Astrocyte of the cerebellum (primary cell): ENCODE measurements at regions not wholly inside any gene's neighbourhood (a gene's known extent, or its start where the extent isn't known, plus 50 kb on each side); places are given as distances from the start of the nearest gene placed in this dataset.

Experiments used
- DNase-seq: peaks from one replicate; pipeline ENCODE4 v3.0.0-alpha.2; 2011; ENCODE audit warnings: low read depth
- H3K4me3 ChIP-seq: 2 replicates; pipeline ENCODE4 v1.5.1; 2011; ENCODE audit warnings: mild to moderate bottlenecking, low read depth, low read length, moderate library complexity
- in situ Hi-C: cut with HindIII; loops from 2 replicates; pipeline ENCODE4 v1.10.0; 2017; ENCODE audit warnings: low sequenced_read_pairs
- TF ChIP-seq, protein P1 (sequence below): IDR thresholded peaks from 2 replicates; pipeline ENCODE4 v1.5.1; 2012; ENCODE audit warnings: low read length, low read depth, moderate library complexity, mild to moderate bottlenecking; ENCODE audit errors: missing control alignments

DNA sequence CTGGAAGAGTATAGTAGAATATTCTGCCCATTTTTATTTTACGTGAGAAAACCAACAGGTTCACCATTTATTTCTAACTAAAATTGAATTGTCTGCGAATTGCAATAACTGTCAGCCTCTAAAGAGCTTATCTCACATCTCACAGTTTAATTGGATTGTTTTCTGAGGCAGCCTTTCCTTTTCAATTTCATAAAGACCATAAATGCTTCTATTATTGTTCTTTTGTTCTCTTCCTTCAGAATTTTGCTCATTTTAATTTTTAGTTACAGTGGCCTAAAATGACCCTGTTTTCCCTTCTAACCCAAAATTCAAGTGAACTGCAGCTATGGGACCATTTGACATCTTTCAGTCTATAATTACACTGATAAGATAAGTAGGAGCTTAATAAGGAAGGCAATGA, 147.6 kb downstream of the KLHL28 start:
- no peak overlapping the region for H3K4me3 ChIP-seq
- in situ Hi-C loops, result no loop called here
- DNase-seq, result no peak
- TF ChIP-seq, protein P1, sequence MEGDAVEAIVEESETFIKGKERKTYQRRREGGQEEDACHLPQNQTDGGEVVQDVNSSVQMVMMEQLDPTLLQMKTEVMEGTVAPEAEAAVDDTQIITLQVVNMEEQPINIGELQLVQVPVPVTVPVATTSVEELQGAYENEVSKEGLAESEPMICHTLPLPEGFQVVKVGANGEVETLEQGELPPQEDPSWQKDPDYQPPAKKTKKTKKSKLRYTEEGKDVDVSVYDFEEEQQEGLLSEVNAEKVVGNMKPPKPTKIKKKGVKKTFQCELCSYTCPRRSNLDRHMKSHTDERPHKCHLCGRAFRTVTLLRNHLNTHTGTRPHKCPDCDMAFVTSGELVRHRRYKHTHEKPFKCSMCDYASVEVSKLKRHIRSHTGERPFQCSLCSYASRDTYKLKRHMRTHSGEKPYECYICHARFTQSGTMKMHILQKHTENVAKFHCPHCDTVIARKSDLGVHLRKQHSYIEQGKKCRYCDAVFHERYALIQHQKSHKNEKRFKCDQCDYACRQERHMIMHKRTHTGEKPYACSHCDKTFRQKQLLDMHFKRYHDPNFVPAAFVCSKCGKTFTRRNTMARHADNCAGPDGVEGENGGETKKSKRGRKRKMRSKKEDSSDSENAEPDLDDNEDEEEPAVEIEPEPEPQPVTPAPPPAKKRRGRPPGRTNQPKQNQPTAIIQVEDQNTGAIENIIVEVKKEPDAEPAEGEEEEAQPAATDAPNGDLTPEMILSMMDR, result no peak

DNA sequence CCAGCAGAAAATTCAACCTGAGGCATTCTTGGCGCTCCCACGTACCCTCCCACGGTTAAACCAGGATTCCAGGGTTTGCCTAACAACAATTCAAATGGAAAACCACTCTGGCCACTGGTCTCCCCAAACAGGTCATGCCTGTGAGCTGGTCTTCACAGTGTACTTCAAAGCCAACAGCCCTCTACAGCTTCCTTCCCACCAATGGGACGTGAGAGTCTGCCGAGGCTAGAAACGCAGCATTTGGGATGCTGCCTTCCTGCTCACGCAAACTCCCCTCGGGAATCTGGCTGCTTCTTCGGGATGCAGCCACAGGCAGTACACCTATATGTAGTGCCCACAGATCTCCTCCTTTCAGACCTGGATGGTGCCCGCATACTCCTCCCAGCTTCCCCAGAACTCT, 149.1 kb downstream of the KLHL28 start:
- no peak for DNase-seq
- TF ChIP-seq, protein P1, result no peak
- H3K4me3 ChIP-seq, result no peak overlapping the region
- in situ Hi-C loops, result no loop called here

DNA sequence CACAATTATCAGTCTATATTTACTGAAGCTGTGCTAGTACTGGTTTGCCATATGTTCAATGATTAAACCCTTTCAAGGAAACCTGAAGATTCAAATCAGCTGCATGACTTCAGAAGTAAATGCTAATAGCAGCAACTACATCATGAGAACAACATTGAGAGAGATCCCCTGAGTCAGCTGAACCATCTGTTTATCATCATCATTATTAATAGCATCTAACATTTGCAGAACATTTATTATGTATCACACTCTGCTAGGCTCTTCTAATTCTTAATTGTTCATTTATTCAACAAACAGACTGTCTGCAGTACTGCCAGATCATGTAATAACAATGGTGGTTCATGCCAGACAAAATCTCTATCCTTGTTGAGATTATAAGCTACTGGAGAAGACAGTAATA, 157.4 kb downstream of the KLHL28 start:
- TF ChIP-seq, protein P1, result no peak
- no peak overlapping the region for H3K4me3 ChIP-seq
- in situ Hi-C loops, result no loop called here
- no peak for DNase-seq

DNA sequence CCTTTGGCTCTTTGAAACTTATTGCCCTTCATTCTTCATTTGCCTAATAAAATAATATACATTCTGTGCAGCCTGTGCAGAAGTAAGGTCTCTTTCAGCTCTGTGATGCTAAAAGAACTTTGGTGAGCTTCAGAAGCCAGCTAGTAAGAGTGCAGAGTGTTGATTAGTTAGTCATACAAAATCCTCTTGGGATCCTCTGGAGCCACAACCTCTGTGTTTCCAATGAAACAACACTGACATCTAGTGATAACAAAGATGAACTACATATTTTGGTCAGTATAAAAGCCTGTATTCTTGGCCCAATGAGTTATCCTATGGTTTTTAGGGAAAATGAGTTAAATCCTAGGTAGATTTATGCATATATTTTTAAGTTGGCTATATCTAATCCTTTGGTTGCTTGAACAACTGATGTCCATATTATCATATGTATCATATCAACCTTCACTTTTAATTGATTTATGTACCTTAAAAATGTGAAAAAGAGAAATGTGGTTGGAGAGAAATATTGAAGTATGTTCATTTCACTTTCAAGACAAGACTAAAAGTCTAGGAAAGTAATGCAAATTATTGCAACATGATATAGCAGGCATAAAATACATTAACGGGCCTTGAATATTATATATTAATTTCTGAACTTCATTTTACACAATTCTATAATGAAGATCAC, 158.4 kb downstream of the KLHL28 start:
- H3K4me3 ChIP-seq, result no peak overlapping the region
- DNase-seq, result peak; percentile 52
- TF ChIP-seq, protein P1, result peak; percentile 57
- in situ Hi-C loops, result no loop called here

DNA sequence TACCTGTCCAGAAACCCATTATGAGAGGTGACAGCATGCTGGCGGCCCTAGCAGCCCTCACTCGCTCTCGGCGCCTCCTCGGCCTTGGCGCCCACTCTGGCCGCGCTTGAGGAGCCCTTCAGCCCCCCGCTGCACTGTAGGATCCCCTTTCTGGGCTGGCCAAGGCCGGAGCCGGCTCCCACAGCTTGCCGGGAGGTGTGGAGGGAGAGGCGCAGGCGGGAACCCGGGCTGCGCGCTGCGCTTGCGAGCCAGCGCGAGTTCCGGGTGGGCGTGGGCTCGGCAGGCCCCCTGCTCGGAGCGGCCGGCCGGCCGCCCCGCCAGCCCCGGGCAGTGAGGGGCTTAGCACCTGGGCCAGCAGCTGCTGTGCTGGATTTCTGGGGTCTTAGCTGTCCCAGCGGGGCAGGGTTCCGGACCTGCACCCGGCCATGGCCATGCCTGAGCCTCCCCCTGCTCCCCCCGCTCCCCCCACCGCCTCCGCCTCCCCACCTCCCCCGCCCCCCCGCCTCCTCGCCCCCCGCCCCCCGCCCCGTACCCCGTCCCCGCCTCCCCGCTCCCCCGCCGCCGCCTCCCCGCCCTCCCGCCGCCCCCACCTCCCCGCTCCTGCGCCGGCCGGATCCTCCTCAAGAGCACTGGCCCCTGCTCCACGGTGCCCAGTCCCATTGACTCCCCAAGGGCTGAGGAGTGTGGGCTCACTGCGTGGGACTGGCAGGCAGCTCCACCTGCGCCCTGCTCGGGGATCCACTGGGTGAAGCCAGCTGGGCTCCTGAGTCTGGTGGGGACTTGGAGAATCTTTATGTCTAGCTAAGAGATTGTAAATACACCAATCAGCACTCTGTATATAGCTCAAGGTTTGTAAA, 163.1 kb downstream of the KLHL28 start:
- TF ChIP-seq, protein P1, result no peak
- H3K4me3 ChIP-seq, result peak overlapping the region; percentile 24
- in situ Hi-C loops, result no loop called here
- no peak for DNase-seq

DNA sequence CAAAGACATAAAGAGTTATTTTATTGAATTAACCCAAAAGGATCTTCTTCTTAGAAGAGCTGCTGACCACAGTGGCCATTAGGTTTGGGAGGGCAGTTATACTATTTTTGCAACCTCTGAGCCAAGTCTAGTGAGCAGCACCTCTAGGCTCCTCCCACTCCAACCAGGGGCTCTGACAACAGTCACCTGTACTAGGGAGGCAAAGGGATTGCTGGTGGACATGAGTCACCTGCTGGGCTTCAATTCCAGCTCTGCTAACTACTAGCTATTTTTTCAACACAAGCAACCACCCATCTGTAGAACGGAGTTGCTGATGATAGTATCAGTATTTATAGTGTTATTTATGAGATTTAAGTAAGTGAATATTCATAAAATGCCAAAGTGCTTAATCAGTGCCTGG, 166.0 kb downstream of the KLHL28 start:
- in situ Hi-C loops, result no loop called here
- TF ChIP-seq, protein P1, result no peak
- DNase-seq, result no peak
- no peak overlapping the region for H3K4me3 ChIP-seq
